ENCODE measurements at regions not wholly inside any gene's neighbourhood (a gene's known extent, or its start where the extent isn't known, plus 50 kb on each side); places are given as distances from the start of the nearest gene placed in this dataset.

DNA sequence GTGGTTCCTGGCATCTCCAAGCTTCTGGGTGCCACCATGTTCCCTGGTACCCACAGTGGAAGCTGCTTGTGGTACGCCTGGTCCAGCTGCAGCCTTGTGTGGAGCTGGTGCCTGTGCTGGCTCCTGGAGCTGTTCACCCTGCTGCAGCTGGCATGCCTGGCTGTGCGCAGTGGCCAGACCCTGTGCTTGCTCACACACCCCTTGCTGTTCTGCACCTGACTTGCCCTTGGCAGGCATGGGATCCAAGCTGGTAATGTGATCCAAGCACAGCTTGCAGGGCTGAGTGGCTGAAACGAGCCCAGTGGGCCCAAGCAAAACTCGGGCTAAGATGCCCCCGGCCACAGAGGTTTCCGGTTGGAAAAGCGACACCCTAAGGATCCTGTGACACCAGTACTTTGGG, 104.7 kb upstream of the CLMP start:
- ChIA-PET POLR2A (no interaction called here), CTCF (ENCODE audit: low intra/inter-chr PET ratio, low total read pairs) (no interaction called here)
- no peaks in the 10 kb centered on the region for H4K20me1 ChIP-seq (ENCODE audit: insufficient read depth, low read length)
- H3K9ac ChIP-seq (ENCODE audit: insufficient read depth, low read depth, low read length) = no peak overlapping the region
- 0% methylated on average over 3 of the region's 7 CpGs for WGBS (ENCODE audit: low lambda C conversion rate)
- DNase-seq (ENCODE audit: low spot score) (no peak), FAIRE-seq (no peak), ATAC-seq (no peak)
- BruUV-seq (replicated peaks) = no TSS peak
- H3K36me3 ChIP-seq (replicated peaks in 1 of 2; ENCODE audit: control insufficient read depth in 1 of 2, insufficient read depth in 2 of 2, low read length in 2 of 2) = no peaks in the 10 kb centered on the region
- H2AFZ ChIP-seq (ENCODE audit: low read length) = no peak overlapping the region
- no peaks in the 10 kb centered on the region for H3K9me3 ChIP-seq (ENCODE audit: low read length)
- H3K27ac ChIP-seq (ENCODE audit: extremely low read length, insufficient read depth, low read length) = no peak overlapping the region
- intact Hi-C loops (cut with micrococcal nuclease; ENCODE audit: unreplicated experiment) (no loop called here), in situ Hi-C loops (cut with HindIII; ENCODE audit: extremely low pct_ligation_motif_present, low pct_unique_long_range_greater_than_20kb) (loop anchor here (5.0 kb wide), 1 partner anchor 178 kb away; no protein-coding TSS in a partner anchor)
- H3K4me1 ChIP-seq (ENCODE audit: insufficient read depth, low read length) = no peaks in the 10 kb centered on the region
- no peak overlapping the region for H3K4me3 ChIP-seq (replicated peaks in 1 of 3; ENCODE audit: insufficient read depth in 1 of 3, low read depth in 2 of 3, low read length in 3 of 3)
- H3K27me3 ChIP-seq (ENCODE audit: control insufficient read depth in 1 of 2, insufficient read depth in 2 of 2, low read length in 2 of 2) = peaks cover 5 to 44% of the 10 kb centered on the region in 2 experiments; a peak in 4 of 5 replicates
- no peak overlapping the region for H3K4me2 ChIP-seq (ENCODE audit: low read depth, low read length)
- no peak for TF ChIP-seq ZNF33A (CRISPR knock-in tag; IDR thresholded peaks at IDR 0.05; ENCODE audit: borderline replicate concordance)
- TF ChIP-seq HDAC1 (CRISPR knock-in tag; IDR thresholded peaks at IDR 0.05) = no peak
- TF ChIP-seq, protein P1, sequence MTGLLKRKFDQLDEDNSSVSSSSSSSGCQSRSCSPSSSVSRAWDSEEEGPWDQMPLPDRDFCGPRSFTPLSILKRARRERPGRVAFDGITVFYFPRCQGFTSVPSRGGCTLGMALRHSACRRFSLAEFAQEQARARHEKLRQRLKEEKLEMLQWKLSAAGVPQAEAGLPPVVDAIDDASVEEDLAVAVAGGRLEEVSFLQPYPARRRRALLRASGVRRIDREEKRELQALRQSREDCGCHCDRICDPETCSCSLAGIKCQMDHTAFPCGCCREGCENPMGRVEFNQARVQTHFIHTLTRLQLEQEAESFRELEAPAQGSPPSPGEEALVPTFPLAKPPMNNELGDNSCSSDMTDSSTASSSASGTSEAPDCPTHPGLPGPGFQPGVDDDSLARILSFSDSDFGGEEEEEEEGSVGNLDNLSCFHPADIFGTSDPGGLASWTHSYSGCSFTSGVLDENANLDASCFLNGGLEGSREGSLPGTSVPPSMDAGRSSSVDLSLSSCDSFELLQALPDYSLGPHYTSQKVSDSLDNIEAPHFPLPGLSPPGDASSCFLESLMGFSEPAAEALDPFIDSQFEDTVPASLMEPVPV (CRISPR knock-in tag; IDR thresholded peaks at IDR 0.05) = no peak
- no peak for TF ChIP-seq ZBTB42 (CRISPR knock-in tag; IDR thresholded peaks at IDR 0.05)
- no peak for TF ChIP-seq NFRKB (IDR thresholded peaks at IDR 0.05)
- TF ChIP-seq, protein P2, sequence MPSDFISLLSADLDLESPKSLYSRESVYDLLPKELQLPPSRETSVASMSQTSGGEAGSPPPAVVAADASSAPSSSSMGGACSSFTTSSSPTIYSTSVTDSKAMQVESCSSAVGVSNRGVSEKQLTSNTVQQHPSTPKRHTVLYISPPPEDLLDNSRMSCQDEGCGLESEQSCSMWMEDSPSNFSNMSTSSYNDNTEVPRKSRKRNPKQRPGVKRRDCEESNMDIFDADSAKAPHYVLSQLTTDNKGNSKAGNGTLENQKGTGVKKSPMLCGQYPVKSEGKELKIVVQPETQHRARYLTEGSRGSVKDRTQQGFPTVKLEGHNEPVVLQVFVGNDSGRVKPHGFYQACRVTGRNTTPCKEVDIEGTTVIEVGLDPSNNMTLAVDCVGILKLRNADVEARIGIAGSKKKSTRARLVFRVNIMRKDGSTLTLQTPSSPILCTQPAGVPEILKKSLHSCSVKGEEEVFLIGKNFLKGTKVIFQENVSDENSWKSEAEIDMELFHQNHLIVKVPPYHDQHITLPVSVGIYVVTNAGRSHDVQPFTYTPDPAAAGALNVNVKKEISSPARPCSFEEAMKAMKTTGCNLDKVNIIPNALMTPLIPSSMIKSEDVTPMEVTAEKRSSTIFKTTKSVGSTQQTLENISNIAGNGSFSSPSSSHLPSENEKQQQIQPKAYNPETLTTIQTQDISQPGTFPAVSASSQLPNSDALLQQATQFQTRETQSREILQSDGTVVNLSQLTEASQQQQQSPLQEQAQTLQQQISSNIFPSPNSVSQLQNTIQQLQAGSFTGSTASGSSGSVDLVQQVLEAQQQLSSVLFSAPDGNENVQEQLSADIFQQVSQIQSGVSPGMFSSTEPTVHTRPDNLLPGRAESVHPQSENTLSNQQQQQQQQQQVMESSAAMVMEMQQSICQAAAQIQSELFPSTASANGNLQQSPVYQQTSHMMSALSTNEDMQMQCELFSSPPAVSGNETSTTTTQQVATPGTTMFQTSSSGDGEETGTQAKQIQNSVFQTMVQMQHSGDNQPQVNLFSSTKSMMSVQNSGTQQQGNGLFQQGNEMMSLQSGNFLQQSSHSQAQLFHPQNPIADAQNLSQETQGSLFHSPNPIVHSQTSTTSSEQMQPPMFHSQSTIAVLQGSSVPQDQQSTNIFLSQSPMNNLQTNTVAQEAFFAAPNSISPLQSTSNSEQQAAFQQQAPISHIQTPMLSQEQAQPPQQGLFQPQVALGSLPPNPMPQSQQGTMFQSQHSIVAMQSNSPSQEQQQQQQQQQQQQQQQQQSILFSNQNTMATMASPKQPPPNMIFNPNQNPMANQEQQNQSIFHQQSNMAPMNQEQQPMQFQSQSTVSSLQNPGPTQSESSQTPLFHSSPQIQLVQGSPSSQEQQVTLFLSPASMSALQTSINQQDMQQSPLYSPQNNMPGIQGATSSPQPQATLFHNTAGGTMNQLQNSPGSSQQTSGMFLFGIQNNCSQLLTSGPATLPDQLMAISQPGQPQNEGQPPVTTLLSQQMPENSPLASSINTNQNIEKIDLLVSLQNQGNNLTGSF (CRISPR knock-in tag; IDR thresholded peaks at IDR 0.05) = no peak
- TF ChIP-seq ZNF253 (CRISPR knock-in tag; IDR thresholded peaks at IDR 0.05; ENCODE audit: borderline replicate concordance) = no peak
- TF ChIP-seq REXO4 (CRISPR knock-in tag; IDR thresholded peaks at IDR 0.05; ENCODE audit: borderline replicate concordance) = no peak
- H3K79me2 ChIP-seq (ENCODE audit: insufficient read depth, low read length) = no peaks in the 10 kb centered on the region

Data from HepG2 (cell line).